ENCODE measurements at regions not wholly inside any gene's neighbourhood (a gene's known extent, or its start where the extent isn't known, plus 50 kb on each side); places are given as distances from the start of the nearest gene placed in this dataset.

- TF ChIP-seq, protein P1, sequence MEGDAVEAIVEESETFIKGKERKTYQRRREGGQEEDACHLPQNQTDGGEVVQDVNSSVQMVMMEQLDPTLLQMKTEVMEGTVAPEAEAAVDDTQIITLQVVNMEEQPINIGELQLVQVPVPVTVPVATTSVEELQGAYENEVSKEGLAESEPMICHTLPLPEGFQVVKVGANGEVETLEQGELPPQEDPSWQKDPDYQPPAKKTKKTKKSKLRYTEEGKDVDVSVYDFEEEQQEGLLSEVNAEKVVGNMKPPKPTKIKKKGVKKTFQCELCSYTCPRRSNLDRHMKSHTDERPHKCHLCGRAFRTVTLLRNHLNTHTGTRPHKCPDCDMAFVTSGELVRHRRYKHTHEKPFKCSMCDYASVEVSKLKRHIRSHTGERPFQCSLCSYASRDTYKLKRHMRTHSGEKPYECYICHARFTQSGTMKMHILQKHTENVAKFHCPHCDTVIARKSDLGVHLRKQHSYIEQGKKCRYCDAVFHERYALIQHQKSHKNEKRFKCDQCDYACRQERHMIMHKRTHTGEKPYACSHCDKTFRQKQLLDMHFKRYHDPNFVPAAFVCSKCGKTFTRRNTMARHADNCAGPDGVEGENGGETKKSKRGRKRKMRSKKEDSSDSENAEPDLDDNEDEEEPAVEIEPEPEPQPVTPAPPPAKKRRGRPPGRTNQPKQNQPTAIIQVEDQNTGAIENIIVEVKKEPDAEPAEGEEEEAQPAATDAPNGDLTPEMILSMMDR (IDR thresholded peaks at IDR 0.05; ENCODE audit: insufficient read depth, low read depth, low read length): no peak
- H3K4me3 ChIP-seq (ENCODE audit: low read depth, low read length): no peak overlapping the region
- H3K27me3 ChIP-seq (ENCODE audit: control insufficient read depth, insufficient read depth, low read length): no peaks in the 10 kb centered on the region
- no peak for DNase-seq (ENCODE audit: low read depth)
- ChIA-PET CTCF (no interaction called here), POLR2A (no interaction called here)
- no peaks in the 10 kb centered on the region for H3K36me3 ChIP-seq (ENCODE audit: control insufficient read depth, insufficient read depth, low read length)
Measured at GRCh38 chr2:117085256-117085655, 729.2 kb upstream of the DDX18 start.

- no peak overlapping the region for H3K4me3 ChIP-seq (ENCODE audit: low read depth, low read length)
- POLR2A ChIA-PET: no interaction called here
Measured at GRCh38 chr2:117085737-117086136, 728.8 kb upstream of the DDX18 start.

DNA sequence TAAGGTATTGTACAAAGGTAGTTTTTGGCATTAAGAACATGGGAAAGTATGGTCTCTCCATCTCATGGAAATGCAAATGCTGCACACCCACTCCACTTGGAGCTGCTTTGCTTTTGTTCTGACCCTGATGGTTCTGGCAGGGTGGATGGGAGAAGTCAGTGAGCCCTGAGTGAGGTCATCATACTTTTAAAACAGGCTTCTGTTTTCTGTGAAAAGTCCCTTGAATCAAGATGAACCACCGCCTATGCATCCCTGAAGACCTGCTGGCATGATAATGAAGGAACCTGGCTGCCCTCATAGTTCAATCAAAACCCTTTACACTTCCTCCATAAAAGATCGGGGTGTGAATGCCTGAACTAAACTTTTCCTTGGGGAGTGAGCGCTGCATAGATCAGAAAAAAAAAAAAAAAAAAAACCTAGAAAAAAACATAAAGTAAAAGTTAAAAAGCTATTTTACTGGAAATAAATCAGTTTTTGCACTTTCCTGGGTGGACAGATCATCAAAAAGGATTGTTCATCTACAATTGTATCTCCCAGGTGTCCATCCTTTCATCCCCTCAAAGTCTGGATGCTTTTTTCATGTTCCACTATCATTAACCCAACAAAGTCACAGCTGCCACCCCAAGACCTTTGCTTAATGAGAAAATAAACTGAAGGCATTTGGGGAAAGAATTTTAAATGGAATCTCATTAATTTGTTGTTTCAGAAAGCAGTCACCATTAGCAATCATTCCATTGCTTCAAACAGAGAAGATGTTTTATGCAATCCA lies 728.1 kb upstream of the DDX18 start:
- DNase-seq (ENCODE audit: low read depth): no peak
- POLR2A ChIA-PET: no interaction called here
- CTCF ChIA-PET: no interaction called here
- Histone ChIP-seq H3K4me3 (ENCODE audit: low read depth, low read length) (no peak overlapping the region), H3K36me3 (ENCODE audit: control insufficient read depth, insufficient read depth, low read length) (no peaks in the 10 kb centered on the region), H3K27me3 (ENCODE audit: control insufficient read depth, insufficient read depth, low read length) (no peaks in the 10 kb centered on the region)
- TF ChIP-seq, protein P1 (IDR thresholded peaks at IDR 0.05; ENCODE audit: insufficient read depth, low read depth, low read length): no peak

More at GRCh38 chr2:117085737-117086136, 728.8 kb upstream of the DDX18 start:
- Histone ChIP-seq H3K27me3 (ENCODE audit: control insufficient read depth, insufficient read depth, low read length) (no peaks in the 10 kb centered on the region), H3K36me3 (ENCODE audit: control insufficient read depth, insufficient read depth, low read length) (no peaks in the 10 kb centered on the region)
- no peak for DNase-seq (ENCODE audit: low read depth)
- CTCF ChIA-PET: no interaction called here
- TF ChIP-seq, protein P1 (IDR thresholded peaks at IDR 0.05; ENCODE audit: insufficient read depth, low read depth, low read length): no peak

GRCh38 chr2:117086943-117087250 lies 727.6 kb upstream of the DDX18 start:
- POLR2A ChIA-PET: no interaction called here
- CTCF ChIA-PET: no interaction called here
- TF ChIP-seq, protein P1 (IDR thresholded peaks at IDR 0.05; ENCODE audit: insufficient read depth, low read depth, low read length): no peak
- Histone ChIP-seq H3K27me3 (ENCODE audit: control insufficient read depth, insufficient read depth, low read length) (no peaks in the 10 kb centered on the region), H3K36me3 (ENCODE audit: control insufficient read depth, insufficient read depth, low read length) (no peaks in the 10 kb centered on the region), H3K4me3 (ENCODE audit: low read depth, low read length) (no peak overlapping the region)
- no peak for DNase-seq (ENCODE audit: low read depth)

- TF ChIP-seq, protein P1 (IDR thresholded peaks at IDR 0.05; ENCODE audit: insufficient read depth, low read depth, low read length): no peak
- POLR2A ChIA-PET: no interaction called here
- DNase-seq (ENCODE audit: low read depth): no peak
- Histone ChIP-seq H3K27me3 (ENCODE audit: control insufficient read depth, insufficient read depth, low read length) (no peaks in the 10 kb centered on the region), H3K4me3 (ENCODE audit: low read depth, low read length) (no peak overlapping the region), H3K36me3 (ENCODE audit: control insufficient read depth, insufficient read depth, low read length) (no peaks in the 10 kb centered on the region)
- CTCF ChIA-PET: no interaction called here
Measured at GRCh38 chr2:117087535-117088291, 726.8 kb upstream of the DDX18 start.

Measured in BJ (cell line).